ENCODE measurements at regions not wholly inside any gene's neighbourhood (a gene's known extent, or its start where the extent isn't known, plus 50 kb on each side); places are given as distances from the start of the nearest gene placed in this dataset.
"Not testable (repeated sequence)": the region's sequence is repeated elsewhere in the genome, so short reads cannot be mapped to it uniquely, and the experiment has no call there.

DNA sequence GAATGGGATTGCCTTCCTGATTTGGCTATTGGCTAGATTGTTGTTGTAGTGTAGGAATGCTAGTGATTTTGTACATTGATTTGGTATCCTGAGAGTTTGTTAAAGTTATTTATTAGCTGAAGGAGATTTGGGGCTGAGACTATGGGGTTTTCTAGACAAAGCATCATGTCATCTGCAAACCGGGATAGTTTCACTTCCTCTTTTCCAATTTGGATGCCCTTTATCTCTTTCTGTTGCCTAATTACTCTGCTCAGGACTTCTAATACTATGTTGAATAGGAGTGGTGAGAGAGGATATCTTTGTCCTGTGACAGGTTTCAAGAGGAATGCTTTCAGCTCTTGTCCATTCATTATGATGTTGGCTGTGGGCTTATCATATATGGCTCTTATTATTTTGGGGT lies 265.7 kb upstream of the MGAT4C start:
- DNase-seq = no peak

DNA sequence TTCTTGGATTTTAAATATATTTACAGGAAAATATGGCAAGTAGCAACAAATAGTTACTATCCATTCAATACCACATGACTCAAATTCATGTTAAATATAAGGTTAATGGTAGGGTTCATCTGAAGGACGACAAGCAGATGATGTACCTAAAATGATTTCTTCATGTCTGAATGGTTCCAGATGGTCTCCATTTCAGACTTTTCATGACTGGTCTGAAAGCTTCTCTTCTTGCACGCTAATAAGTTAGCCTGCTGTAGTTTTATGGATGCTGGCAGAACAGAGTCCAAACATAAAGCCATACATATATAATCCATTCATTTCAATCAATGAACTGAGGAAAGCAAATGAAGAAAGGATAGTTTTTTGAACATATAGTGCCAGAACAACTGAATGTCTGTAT lies 257.0 kb upstream of the MGAT4C start:
- no peak for DNase-seq

DNA sequence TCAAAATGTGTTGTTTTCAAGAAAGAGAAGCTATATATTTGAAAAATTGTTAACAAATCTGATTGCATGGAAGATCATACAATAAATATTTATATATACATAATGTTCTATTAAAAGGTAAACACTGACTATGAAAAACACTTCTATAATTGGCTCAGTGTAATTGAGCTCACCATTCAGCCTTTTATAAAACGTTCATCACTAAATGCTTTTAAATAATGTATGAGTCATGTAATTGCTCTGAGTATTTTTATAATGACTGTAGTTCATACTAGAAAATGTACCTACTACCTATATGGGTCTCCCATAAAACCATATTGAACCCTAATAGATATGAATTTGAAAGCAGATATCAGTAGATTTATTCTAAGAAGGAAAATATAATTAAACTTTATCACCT lies 240.4 kb upstream of the MGAT4C start:
- no peak for DNase-seq

DNA sequence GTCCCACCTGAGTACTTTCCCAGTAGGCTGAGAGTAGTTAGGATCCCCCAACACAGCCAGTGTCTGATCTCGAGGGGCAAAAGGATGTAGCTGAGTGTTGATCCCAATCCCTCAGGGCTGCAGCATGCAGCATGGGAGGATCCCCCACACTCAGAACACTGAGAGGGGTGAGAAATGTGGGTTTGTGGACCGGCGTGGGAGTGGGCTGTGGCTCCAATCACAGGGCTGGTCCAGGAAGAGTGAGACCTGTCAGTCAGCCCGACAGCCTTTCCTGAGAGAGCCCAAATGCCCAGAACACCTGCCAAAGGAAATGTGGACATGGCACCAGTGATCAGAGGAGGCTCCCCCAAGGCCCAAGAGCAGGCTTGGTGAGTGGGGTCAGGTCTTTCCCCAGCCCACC lies 228.3 kb upstream of the MGAT4C start:
- DNase-seq = no peak

DNA sequence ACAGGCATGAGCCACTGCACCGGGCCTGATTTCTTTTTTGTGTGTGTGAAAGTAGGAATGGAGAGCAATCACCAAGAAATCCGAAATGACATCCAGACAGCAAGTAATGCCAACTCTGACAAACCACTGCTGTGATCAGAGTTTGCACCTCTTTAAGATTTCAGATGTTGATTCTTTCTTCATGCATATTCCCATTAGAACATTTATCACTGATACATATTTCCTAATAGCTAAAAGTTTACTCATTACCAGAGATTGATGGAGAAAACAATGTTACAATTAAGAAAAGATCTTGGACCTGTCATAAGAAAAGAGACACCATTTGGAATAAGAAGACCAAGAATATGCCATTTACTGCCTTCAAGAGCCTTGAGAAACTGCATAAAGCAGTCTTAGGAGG lies 217.0 kb upstream of the MGAT4C start:
- DNase-seq = no peak

DNA sequence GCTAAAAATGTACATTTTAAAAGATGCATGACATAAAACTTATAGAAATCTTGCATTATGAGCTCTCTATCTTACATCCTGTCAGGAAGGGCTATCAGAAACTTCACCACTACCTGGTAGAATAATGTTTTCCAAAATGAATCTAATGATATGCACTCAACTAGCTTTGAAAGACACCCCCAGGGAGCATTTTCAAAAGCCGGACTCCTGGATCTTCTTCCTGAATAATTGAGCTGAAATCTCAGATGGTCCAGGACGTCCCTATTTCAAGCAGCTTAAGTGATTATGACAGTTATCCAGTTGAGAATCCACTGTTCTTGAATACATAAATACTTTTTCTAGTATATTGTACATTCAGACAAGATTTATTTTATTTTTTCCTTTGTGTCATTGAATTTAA lies 200.6 kb upstream of the MGAT4C start:
- no peak for DNase-seq

DNA sequence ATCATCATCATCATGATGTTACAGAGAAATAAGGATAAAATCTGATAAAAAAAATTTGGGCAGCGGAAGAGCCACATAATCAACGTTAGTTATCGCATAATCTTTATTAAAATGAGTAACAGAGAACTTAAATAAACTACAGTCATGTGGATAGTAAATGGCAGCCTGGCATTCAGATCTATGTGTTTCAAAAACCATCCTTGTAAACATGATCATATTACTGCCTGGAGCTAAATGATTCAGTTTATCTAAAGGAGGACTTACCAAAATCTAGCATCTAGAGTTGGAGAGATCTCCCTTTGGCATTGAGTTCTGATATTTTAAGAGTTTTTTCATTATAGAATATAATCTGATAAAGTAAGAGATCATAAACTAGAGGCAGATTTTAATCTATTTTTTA lies 200.1 kb upstream of the MGAT4C start:
- DNase-seq = no peak

DNA sequence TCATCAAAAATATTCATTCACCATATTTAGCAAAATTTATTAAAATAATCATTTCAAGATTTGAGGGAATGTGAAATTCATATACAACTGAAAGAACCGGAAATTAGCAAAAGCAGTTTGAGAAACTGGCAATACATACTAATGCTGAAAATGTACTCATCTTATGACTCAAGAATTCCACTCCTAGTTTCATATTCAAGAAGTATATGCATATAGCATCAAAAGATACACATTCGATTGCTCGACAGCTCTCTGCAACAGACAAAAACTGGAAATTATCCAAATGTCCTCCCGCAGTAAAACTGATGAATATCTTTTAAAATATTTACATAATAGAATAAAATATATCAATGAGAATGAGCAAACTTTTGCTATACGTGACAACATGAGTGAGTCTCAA lies 189.2 kb upstream of the MGAT4C start:
- DNase-seq = no peak

DNA sequence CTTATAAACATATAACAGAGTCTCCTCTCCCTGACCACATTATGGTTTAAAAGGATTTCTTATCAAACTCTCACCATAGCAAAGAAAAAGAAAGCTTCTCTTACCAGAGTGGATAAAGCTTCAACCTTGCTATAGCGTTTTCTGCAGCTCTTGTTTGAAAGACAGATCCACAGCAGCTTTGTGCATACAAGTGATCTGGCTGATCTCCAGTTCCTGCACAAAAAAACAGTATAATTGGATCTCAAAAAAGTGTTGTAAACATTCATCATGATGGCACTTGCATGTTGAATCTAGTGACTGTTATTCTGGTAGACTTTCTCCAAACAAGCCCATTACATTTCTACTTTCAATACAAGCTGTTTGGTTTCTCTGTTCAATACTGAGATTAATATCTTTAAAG lies 178.9 kb upstream of the MGAT4C start:
- no peak for DNase-seq

DNA sequence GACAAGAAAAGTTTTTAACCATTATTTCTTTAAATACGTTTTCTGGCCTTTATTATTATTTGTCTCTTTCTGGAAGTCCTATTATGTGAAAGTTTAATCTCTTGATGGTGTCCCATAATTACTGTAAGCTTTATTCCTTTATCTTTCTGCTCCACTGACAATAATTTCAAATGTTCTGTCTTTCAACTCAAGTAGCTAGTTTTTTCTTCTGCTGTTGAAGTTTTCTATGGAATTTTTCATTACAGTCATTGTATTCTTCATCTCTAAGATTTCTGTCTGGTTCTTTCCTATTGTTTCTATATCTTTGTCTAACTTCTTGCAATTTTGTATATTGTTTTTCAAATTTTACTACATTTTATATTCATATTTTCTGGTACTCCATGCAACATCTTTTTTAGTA lies 173.6 kb upstream of the MGAT4C start:
- no peak for DNase-seq

DNA sequence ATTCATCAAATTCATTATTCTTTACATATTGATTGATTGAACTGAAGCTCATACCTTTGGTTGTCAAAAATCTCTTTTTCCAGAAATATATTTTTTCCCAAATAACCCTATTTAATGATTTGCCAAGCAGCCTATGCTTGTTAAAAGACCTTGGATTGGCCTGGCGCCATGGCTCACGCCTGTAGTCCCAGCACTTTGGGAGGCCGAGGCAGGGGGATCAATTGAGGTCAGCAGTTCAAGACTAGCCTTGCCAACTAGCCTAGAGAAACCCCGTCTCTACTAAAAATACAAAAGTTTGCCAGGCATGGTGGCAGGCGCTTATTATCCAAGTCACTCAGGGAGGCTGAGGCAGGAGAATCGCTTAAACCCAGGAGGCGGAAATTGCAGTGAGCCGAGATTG lies 165.1 kb upstream of the MGAT4C start:
- DNase-seq = no peak

DNA sequence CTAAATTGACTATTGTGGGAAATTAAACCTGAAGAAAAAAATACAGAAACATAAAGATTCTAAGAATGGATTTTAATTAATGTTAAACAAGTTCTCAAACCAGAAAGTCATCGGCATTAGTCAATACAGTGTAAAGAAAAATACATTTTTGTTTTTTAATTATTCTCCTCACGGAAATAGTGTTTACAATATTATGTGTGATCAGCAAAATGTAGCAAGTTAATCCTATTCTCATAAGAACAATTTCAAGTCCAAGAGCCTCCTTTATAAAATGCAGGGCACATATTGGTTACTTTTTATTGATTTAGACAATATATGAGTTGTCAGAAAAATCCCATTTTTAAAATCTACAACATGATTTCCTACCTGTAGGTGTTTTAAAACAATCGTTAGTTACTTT lies 158.0 kb upstream of the MGAT4C start:
- no peak for DNase-seq

DNA sequence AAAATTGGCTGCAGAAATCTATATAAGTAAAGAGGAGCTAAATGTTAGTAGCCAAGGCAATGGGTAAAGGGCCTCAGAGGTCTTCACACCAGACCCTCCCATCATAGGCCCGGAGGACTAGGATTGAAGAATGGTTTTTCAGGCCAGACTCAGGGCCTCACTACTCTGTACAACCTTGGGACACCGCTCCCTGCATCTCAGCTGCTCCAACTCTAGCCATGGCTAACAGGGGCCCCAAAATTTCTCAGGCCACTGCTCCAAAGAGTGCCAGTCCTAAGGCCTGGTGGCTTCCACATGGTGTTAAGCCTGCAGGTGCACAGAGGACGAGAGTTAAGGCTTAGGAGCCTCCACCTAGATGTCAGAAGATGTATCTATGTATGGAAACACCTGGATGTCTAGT lies 155.5 kb upstream of the MGAT4C start:
- DNase-seq = no peak

DNA sequence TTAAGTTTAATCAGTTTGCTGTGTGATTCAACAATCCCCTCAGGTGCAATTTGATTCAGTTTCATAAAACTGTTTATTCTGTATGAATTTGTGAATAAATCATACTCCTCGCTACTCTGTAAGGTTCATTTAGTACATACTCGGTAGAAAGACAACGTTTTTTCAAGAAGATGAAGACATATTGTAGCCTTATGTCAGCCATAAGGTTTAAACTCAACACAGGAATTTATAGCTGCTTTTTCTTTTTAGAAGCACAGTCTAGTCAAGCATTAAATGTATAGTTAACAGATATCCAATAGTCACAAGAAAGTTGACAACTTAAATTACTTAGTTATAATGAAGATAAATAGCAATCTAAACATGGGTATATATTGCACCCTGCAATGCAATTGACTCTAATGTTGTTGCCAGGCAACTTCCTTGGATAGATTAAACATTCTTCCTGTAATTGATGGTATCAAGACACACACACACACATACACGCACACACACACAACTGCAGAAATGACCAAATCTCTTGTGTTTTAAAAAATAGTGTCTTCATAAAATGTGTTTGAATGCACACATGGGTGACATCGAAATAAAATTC lies 151.5 kb upstream of the MGAT4C start:
- no peak for DNase-seq

DNA sequence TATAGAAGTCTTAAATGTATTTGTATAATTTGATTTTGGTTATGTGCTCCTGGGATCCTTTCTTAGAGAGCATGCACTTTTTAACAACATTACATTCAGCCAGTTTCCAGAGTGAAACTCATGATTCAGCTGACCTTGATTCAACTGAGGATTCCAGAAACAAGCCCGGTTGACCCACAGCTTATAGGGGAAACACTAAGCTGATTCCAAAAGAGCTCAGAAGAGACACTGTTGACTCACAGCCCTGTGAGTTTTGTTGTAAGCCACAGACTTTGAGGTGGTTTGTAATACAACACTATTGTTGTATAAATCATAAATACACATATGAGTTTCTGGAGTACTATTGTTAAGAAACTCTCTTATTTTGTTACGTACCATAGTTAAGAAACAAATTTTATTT lies 133.8 kb upstream of the MGAT4C start:
- DNase-seq = no peak

DNA sequence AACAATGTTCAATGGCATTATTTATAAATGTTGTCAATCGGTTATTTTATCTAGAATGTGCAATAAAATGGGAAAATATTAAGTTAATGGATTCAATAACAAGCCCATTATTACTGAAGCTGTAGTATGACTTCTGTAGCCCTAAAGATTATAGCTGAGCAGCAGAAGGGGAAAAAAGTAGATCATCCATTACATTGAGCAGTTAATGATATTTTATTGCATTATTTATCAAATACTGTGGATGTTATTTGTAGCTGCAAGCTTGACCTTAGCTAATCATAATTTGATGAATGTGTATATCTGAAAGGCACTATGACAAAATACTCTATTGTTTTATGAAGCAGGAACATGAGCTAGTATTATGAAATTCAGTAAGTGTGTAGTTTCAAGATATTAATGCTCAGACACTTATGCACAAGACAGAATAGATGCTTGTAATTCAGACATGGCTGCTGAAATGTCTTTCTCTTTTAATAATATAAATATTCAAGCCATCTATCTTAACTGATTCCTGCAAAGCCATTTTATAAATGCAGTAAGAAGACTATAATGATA lies 131.5 kb upstream of the MGAT4C start:
- DNase-seq = no peak

DNA sequence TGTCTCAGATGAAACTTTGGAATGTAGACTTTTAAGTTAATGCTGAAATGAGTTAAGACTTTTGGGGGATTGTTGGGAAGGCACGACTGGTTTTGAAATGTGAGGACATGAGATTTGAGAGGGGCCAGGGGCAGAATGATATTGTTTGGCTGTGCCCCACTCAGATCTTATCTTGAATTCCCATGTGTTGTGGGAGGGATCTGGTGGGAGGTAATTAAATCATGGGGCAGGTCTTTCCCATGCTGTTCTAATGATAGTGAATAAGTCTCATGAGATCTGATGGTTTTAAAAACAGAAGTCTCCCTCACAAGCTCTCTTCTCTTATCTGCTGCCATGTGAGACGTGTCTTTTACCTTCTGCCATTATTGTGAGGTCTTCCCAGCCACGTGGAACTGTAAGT lies 127.6 kb upstream of the MGAT4C start:
- not testable (repeated sequence) for DNase-seq

DNA sequence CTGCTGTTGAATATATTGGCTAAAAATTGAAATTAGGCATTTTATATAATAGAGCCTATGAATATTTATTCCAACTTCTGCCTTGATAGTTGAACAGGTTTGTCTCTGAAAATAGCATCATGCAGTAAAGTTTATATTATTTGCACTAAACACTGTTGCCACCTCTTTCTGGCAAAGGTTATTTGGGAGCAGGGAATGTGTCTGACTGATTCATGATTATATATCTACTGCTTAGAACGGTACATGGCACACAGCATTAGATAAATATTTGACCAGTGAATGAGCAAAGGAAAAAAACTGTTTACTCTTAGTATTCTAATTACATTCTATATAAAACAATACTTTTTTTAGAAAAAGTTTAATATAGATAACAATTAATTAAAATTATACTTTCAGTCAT lies 123.1 kb upstream of the MGAT4C start:
- DNase-seq = no peak

DNA sequence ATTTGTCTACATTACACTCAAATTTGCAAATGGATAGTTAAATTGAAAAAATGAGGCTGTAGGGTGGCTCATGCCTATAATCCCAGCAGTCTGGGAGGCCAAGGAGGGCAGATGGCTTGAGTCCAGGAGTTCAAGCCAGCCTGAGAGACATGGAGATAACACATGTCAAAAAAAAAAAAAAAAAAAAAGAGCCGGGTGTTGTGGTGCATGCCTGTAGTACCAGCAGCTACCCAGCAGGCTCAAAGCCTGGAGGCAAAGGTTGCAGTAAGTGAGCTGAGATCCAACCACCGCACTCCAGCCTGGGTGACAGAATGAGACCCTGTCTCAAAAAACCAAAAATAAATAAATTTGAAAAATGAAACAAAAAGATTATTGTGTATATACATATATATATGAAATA lies 119.9 kb upstream of the MGAT4C start:
- DNase-seq = no peak

DNA sequence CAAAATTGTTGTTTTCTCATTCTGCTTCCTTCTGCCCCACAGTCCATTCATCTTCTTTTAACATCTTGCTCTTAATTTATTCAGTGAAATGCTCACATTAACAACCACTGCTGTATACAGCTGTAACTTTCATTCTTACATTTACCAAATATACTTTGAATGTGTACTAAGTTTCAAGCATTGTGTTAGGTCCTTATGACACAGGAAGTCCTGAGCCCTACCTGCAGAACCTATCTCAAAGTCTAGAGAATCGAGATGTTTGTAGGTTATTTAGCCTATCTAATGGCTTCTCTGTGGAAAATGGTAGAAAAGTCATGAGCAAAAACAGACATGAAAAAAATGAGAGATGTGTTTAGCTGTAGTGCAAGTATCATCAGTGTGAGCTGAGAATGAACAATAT lies 117.6 kb upstream of the MGAT4C start:
- no peak for DNase-seq

DNA sequence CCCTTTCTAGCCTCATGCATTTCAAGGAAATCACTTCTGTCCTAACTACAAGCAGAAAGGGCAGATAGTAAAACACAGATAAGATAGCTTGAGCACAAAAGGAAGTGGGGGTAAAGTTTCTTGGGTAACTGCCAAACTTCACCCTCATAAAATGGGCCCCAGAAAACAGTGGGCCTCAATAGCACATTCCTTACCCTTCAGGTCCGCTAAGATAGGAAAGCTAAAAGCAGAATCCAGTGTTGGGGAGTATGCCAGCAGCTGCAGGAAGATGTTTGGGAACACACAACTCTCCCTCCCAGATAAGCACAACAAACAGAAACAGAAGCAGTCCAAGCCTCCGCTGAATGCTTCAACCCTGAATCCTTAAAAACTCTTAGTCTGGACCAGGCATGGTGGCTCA lies 110.9 kb upstream of the MGAT4C start:
- DNase-seq = no peak

DNA sequence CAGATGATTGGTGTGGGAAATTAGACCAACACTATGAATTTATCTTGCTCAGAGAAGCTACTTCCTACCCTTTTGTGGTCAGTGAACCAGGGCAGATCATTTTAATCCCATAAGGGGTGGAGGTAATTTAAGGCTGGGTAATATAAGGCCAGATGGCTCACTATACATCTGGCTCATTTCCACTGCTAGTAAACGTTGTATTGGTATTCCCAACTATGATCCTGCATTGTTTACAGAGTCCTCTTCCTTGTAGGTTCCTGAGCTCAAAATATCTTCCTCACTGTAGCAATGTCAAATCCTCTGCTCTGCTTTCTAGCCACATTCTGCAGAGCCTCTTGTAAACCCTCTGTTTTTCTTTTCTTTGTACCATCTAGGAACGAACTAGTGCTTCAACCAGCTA lies 93.0 kb upstream of the MGAT4C start:
- DNase-seq = no peak

DNA sequence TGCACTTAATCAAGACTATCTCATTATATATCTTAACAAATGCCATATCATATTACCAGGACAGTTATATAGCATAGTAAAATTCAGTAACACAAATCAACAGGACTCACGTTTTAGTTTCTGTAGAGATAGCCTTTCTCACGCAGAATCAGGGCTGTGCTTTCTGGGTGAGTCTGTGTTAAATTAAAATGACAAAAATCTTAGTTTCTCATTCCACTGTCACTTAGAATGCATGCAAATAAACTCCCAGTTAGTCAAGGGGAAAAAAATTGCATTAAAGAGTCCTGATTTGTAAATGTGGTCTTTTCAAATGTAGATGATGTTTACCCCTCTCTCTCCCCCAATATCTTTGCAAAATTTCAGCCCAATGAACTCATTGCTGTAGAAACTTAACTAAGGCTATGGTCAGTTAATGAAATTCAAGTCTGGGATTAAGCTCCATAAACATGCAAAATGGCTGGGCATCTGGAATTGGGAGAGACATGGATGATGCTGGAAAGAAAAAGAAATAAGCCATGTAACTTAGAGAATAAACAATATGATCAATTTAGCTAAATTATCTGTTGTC lies 77.8 kb upstream of the MGAT4C start:
- DNase-seq = no peak

DNA sequence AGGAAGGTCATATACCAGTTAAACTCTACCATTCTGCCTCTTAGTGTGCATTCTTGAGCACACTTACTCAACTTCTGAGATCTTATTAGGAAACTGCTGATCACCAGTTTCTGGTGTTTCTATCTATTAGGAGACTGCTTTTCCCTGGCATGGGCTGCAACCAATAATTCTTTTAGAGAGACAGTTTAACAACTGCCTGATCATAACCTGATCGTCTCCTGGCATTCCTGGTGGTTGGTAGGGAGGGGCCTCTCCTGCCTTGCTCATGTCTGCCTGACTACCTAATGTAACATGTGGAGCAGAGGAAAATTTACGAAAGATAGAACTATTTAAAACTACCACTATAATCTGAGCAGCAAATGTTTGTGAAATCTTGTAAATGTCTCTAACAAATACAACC lies 75.3 kb upstream of the MGAT4C start:
- no peak for DNase-seq

DNA sequence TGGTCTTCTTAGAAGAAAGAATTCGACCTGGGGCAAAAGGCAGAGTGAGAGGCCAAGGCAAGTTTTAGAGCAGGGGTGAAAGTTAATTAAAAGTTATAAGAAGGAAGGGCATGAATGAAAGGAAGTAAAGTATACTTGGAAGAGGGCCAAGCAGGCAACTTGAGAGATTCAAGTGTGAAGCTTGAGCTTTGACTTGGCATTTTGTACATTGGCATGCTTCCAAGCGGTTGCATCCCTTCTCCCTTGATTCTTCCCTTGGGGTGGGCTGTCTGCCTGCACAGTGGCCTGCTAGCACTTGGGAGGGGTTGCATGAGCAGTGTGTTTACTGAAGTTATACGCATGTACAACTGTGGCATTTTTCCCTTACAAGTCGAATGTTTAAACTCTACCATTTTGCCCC lies 74.8 kb upstream of the MGAT4C start:
- DNase-seq = no peak

Data from bone marrow (tissue), 2 donors.